Right lobe of liver (tissue), 4 donors: ENCODE measurements at regions not wholly inside any gene's neighbourhood (a gene's known extent, or its start where the extent isn't known, plus 50 kb on each side); places are given as distances from the start of the nearest gene placed in this dataset.

ENCODE experiments used
- POLR2A ChIP-seq: fragments of 450-650 bp; IDR thresholded peaks from one replicate; pipeline ENCODE4 v1.6.1; 2017; ENCODE audit warnings: antibody characterized with exemption, mild to moderate bottlenecking
- TF ChIP-seq, protein P1 (sequence below), 4 donors: fragments of 200-600 bp in 3 of 4; fragments of 450-650 bp in 1 of 4; IDR thresholded peaks; one replicate each; pipeline versions ENCODE4 v1.5.1 to v1.8.0; 2016 to 2022; ENCODE audit warnings: antibody characterized with exemption in 4 of 4, mild to moderate bottlenecking in 2 of 4
- donor health status: DM: no; HTN: no; CAD: no.
- donor health status: DM: no; HTN: no; CAD: no.
- donor health status: DM: no; HTN: yes; CAD: no.

DNA sequence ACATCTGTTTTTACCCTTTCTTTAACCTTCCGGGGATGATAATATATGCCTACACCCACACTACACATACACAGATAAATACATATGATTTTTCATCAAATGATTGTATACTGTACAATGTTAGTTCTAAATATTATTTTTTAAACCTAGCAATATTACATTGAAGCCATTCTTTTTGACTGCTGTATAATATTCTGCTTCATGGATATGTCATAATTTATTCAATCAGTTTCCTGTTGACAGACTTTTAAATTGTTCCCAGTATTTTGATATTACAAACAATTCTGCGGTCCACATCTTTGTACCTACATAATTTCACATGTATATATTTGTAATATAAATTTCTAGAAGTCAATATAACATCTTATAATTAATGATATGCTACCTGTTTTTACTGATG, 59.0 kb upstream of the ITGB1 start:
- TF ChIP-seq, protein P1, sequence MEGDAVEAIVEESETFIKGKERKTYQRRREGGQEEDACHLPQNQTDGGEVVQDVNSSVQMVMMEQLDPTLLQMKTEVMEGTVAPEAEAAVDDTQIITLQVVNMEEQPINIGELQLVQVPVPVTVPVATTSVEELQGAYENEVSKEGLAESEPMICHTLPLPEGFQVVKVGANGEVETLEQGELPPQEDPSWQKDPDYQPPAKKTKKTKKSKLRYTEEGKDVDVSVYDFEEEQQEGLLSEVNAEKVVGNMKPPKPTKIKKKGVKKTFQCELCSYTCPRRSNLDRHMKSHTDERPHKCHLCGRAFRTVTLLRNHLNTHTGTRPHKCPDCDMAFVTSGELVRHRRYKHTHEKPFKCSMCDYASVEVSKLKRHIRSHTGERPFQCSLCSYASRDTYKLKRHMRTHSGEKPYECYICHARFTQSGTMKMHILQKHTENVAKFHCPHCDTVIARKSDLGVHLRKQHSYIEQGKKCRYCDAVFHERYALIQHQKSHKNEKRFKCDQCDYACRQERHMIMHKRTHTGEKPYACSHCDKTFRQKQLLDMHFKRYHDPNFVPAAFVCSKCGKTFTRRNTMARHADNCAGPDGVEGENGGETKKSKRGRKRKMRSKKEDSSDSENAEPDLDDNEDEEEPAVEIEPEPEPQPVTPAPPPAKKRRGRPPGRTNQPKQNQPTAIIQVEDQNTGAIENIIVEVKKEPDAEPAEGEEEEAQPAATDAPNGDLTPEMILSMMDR (IDR thresholded peaks at IDR 0.05): no peak
- no peak for TF ChIP-seq POLR2A
